Endothelial cell (in vitro differentiated cells): ENCODE measurements at regions not wholly inside any gene's neighbourhood (a gene's known extent, or its start where the extent isn't known, plus 50 kb on each side); places are given as distances from the start of the nearest gene placed in this dataset.

Source experiments
- DNase-seq: peaks from one replicate; pipeline ENCODE4 v3.0.0; 2021; ENCODE audit warnings: low spot score
- H3K27ac Mint-ChIP-seq: one replicate; pipeline ENCODE4 v1.8.0; 2021; ENCODE audit warnings: mixed read lengths, inconsistent platforms; ENCODE audit not compliant: unreplicated experiment
- H3K27me3 Mint-ChIP-seq: one replicate; pipeline ENCODE4 v1.8.0; 2021; ENCODE audit warnings: mild to moderate bottlenecking, moderate library complexity, mixed read lengths, inconsistent platforms; ENCODE audit not compliant: unreplicated experiment
- H3K36me3 Mint-ChIP-seq: one replicate; pipeline ENCODE4 v1.8.0; 2021; ENCODE audit warnings: mild to moderate bottlenecking, low read depth, mixed read lengths, inconsistent platforms; ENCODE audit not compliant: unreplicated experiment
- H3K4me1 Mint-ChIP-seq: one replicate; pipeline ENCODE4 v1.8.0; 2021; ENCODE audit warnings: mild to moderate bottlenecking, mixed read lengths, inconsistent platforms; ENCODE audit not compliant: unreplicated experiment
- H3K4me3 Mint-ChIP-seq: one replicate; pipeline ENCODE4 v1.8.0; 2021; ENCODE audit warnings: mild to moderate bottlenecking, mixed read lengths, inconsistent platforms; ENCODE audit not compliant: unreplicated experiment
- H3K9me3 Mint-ChIP-seq: one replicate; pipeline ENCODE4 v1.8.0; 2021; ENCODE audit warnings: mixed read lengths, inconsistent platforms; ENCODE audit not compliant: unreplicated experiment
- CTCF ChIP-seq: fragments of 200-600 bp; sonication (generic); IDR thresholded peaks from one replicate; pipeline ENCODE4 v1.5.0; 2021; ENCODE audit warnings: antibody characterized with exemption; ENCODE audit not compliant: unreplicated experiment

- Mint-ChIP-seq H3K4me1 (no peaks in the 10 kb centered on the region), H3K27ac (no peak overlapping the region), H3K36me3 (no peaks in the 10 kb centered on the region), H3K9me3 (no peaks in the 10 kb centered on the region), H3K4me3 (no peak overlapping the region), H3K27me3 (no peaks in the 10 kb centered on the region)
- DNase-seq = no peak
- no peak for TF ChIP-seq CTCF
Measured at GRCh38 chr18:37721544-37722522, 156.2 kb upstream of the CELF4 start.

- H3K27ac Mint-ChIP-seq = no peak overlapping the region
- no peak overlapping the region for H3K4me3 Mint-ChIP-seq
- TF ChIP-seq CTCF = no peak
- no peaks in the 10 kb centered on the region for H3K4me1 Mint-ChIP-seq
- no peaks in the 10 kb centered on the region for H3K9me3 Mint-ChIP-seq
- H3K27me3 Mint-ChIP-seq = no peaks in the 10 kb centered on the region
- H3K36me3 Mint-ChIP-seq = no peaks in the 10 kb centered on the region
- no peak for DNase-seq
Measured at GRCh38 chr18:37720663-37721062, 155.1 kb upstream of the CELF4 start.

DNA sequence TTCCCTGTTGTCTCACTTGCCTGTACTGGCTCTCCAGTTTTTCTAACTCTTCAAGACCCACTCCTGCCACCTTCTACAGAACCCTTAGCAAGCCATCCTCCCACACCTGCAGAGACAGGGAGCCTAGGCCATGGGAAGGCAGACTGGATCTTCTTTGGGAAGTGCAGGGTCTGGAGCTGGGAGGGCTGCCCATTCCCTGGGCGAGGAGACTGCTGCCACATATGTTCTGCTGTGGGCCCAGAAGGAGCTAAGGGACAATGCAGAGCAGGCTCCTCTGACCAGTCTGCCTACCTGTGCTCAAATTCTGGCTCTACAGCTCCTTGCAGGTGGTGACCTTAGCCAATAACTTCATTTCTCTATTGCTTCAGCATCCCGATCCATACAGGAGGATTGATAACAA is 152.1 kb upstream of the CELF4 start:
- DNase-seq = no peak
- no peak overlapping the region for H3K27ac Mint-ChIP-seq
- no peaks in the 10 kb centered on the region for H3K36me3 Mint-ChIP-seq
- no peaks in the 10 kb centered on the region for H3K9me3 Mint-ChIP-seq
- no peak overlapping the region for H3K4me3 Mint-ChIP-seq
- H3K27me3 Mint-ChIP-seq = no peaks in the 10 kb centered on the region
- no peak for TF ChIP-seq CTCF
- no peaks in the 10 kb centered on the region for H3K4me1 Mint-ChIP-seq

GRCh38 chr18:37717098-37717497 is 151.5 kb upstream of the CELF4 start:
- Mint-ChIP-seq H3K36me3 (no peaks in the 10 kb centered on the region), H3K9me3 (no peaks in the 10 kb centered on the region), H3K27ac (no peak overlapping the region), H3K27me3 (no peaks in the 10 kb centered on the region), H3K4me3 (no peak overlapping the region), H3K4me1 (no peaks in the 10 kb centered on the region)
- no peak for TF ChIP-seq CTCF
- no peak for DNase-seq

DNA sequence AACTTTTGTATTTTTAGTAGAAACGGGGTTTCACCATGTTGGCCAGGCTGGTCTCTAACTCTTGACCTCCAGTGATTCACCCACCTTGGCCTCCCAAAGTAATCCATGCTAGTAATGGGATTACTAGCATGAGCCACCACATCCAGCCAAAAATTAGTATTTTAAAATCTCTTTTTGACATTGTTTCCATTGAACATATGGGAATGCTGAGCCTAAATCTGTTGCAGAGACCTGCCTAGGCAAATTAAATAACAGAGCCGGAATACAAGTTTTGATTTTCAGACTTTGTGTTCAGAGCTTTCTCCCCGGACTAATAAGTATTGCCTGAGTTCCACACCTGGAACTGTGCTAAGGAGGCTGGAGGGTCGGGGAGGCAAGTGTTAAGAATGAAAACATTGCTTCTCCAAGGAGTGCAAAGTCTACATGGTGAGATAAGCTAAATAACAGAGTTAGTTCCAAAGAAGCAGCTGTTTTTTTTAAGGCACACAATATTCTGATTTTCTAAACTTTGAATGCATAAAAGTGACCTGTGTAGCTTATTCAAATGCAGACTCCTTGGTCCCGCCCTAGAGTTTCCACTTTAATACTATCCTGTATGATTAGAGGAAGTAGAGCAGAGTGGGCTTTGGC is 150.6 kb upstream of the CELF4 start:
- H3K4me3 Mint-ChIP-seq = no peak overlapping the region
- no peak overlapping the region for H3K27ac Mint-ChIP-seq
- no peaks in the 10 kb centered on the region for H3K27me3 Mint-ChIP-seq
- no peak for DNase-seq
- no peaks in the 10 kb centered on the region for H3K36me3 Mint-ChIP-seq
- no peak for TF ChIP-seq CTCF
- no peaks in the 10 kb centered on the region for H3K4me1 Mint-ChIP-seq
- H3K9me3 Mint-ChIP-seq = no peaks in the 10 kb centered on the region
